ENCODE measurements at regions not wholly inside any gene's neighbourhood (a gene's known extent, or its start where the extent isn't known, plus 50 kb on each side); places are given as distances from the start of the nearest gene placed in this dataset.
A peak's percentile ranks its signal among the peaks of the same experiment; 100 is the strongest.

DNA sequence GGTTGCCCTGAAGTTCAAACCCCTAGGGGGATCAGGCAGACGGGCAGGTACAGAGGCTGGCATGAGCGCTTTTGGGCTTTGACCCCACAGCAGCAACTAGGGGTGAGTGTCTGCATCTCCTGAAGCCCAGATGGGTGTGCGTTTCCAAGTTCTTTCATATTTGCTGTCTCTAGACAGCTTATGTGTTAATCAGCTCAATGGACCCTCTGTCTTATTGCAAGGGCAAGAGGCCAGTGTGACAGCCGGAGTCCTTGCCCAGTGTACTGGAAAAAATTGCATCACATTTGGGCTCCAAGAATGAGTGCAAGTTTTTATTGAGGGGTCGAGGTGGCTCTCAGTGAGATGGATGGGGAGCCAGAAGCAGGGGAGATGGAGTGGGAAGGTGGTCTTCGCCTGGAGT is 1863.7 kb upstream of the RAG2 start:
- TF ChIP-seq, protein P1, sequence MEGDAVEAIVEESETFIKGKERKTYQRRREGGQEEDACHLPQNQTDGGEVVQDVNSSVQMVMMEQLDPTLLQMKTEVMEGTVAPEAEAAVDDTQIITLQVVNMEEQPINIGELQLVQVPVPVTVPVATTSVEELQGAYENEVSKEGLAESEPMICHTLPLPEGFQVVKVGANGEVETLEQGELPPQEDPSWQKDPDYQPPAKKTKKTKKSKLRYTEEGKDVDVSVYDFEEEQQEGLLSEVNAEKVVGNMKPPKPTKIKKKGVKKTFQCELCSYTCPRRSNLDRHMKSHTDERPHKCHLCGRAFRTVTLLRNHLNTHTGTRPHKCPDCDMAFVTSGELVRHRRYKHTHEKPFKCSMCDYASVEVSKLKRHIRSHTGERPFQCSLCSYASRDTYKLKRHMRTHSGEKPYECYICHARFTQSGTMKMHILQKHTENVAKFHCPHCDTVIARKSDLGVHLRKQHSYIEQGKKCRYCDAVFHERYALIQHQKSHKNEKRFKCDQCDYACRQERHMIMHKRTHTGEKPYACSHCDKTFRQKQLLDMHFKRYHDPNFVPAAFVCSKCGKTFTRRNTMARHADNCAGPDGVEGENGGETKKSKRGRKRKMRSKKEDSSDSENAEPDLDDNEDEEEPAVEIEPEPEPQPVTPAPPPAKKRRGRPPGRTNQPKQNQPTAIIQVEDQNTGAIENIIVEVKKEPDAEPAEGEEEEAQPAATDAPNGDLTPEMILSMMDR (IDR thresholded peaks at IDR 0.05; ENCODE audit: insufficient read depth, low read depth, low read length): no peak
- Histone ChIP-seq H3K27me3 (ENCODE audit: control insufficient read depth, insufficient read depth, low read length) (no peaks in the 10 kb centered on the region), H3K36me3 (ENCODE audit: control insufficient read depth, insufficient read depth, low read length) (no peaks in the 10 kb centered on the region), H3K4me3 (ENCODE audit: low read depth, low read length) (no peak overlapping the region)
- CTCF ChIA-PET: interaction anchor here (0.6 kb wide), 1 partner anchor 12 kb away, joined by 3 read pairs; no protein-coding TSS in a partner anchor
- no peak for DNase-seq (ENCODE audit: low read depth)
- POLR2A ChIA-PET: no interaction called here

DNA sequence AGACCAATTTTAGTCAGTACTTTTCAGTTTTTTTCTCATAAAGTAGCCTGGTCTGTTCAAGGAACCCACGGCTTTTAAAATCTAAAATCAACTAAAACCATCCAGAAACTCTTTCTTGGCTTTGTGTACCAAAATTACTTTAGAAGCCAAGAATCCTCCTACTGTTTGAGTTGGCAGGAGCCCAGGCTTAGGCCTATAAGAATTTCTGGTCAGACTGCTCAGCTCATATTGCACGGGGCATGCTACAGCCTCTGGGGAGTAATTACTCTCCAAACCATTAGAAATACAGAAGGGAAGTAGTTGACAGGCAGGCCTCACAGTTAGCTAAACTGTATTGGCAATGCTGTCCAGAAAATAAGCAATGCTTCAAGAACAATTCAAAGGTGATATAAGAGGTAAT is 1862.9 kb upstream of the RAG2 start:
- Histone ChIP-seq H3K36me3 (ENCODE audit: control insufficient read depth, insufficient read depth, low read length) (no peaks in the 10 kb centered on the region), H3K4me3 (ENCODE audit: low read depth, low read length) (no peak overlapping the region), H3K27me3 (ENCODE audit: control insufficient read depth, insufficient read depth, low read length) (no peaks in the 10 kb centered on the region)
- ChIA-PET POLR2A (no interaction called here), CTCF (interaction anchor here (0.6 kb wide), 1 partner anchor 13 kb away, joined by 3 read pairs; no protein-coding TSS in a partner anchor)
- peak; percentile 18 for DNase-seq (ENCODE audit: low read depth)
- TF ChIP-seq, protein P1 (IDR thresholded peaks at IDR 0.05; ENCODE audit: insufficient read depth, low read depth, low read length): no peak

DNA sequence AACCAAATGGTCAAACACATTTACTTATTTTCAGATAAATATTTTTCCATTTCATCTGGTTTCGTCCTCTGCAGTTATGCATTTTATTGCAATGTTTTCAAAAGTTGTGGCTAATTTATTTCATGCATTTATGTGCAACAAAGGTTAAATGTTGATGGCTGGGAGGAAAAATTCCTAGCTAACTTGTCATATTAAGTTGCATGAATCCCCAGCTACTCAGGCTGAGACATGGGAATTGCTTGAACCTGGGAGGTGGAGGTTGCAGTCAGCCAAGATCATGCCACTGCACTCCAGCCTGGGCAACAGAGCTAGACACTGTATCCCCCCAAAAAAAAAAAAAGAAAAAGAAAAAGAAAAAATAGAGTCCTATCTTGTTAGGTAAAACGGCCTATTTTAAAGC is 1862.4 kb upstream of the RAG2 start:
- no peak overlapping the region for H3K4me3 ChIP-seq (ENCODE audit: low read depth, low read length)
- H3K27me3 ChIP-seq (ENCODE audit: control insufficient read depth, insufficient read depth, low read length): no peaks in the 10 kb centered on the region
- POLR2A ChIA-PET: no interaction called here
- TF ChIP-seq, protein P1 (IDR thresholded peaks at IDR 0.05; ENCODE audit: insufficient read depth, low read depth, low read length): no peak
- CTCF ChIA-PET: no interaction called here
- DNase-seq (ENCODE audit: low read depth): no peak
- H3K36me3 ChIP-seq (ENCODE audit: control insufficient read depth, insufficient read depth, low read length): no peaks in the 10 kb centered on the region

DNA sequence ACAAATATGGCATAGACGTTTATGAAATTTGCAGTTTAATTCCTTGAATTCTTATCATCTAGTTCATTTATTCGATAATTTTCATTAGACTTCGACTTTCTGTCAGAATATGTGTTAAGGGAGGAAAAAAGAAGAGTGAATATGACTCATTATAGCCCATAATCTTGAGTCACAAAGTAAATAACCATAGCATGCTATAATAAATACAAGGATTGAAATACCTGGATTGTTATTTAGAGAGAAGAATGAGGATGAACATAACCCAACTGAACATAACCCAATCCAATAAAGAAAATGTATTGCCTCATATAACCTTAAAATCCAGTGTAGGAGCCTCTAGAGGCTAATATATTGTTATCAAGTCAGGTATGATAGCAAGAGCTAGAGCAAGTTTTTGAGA is 1858.3 kb upstream of the RAG2 start:
- DNase-seq (ENCODE audit: low read depth): no peak
- no peaks in the 10 kb centered on the region for H3K36me3 ChIP-seq (ENCODE audit: control insufficient read depth, insufficient read depth, low read length)
- ChIA-PET POLR2A (no interaction called here), CTCF (no interaction called here)
- no peak overlapping the region for H3K4me3 ChIP-seq (ENCODE audit: low read depth, low read length)
- TF ChIP-seq, protein P1 (IDR thresholded peaks at IDR 0.05; ENCODE audit: insufficient read depth, low read depth, low read length): no peak
- H3K27me3 ChIP-seq (ENCODE audit: control insufficient read depth, insufficient read depth, low read length): no peaks in the 10 kb centered on the region

DNA sequence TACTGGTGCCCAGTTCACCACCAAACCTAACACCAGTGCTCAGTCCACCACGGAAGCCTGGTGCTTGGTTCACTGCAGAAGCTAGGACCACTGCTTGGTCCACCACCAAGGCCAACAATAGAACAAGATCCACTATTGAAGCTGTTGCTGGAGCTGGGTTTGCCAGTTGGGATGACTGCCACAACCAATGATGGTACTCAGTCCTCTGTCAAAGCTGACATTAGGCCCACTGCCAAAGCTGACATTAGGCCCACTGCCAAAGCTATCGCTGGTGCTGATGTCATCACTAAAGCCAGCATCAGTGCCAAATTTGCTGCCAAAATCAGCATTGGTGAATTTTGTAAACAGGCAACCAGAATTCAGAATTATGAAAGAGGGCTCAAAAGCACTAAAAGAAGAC is 1850.2 kb upstream of the RAG2 start:
- no peak for DNase-seq (ENCODE audit: low read depth)
- H3K27me3 ChIP-seq (ENCODE audit: control insufficient read depth, insufficient read depth, low read length): no peaks in the 10 kb centered on the region
- ChIA-PET POLR2A (no interaction called here), CTCF (no interaction called here)
- no peaks in the 10 kb centered on the region for H3K36me3 ChIP-seq (ENCODE audit: control insufficient read depth, insufficient read depth, low read length)
- no peak overlapping the region for H3K4me3 ChIP-seq (ENCODE audit: low read depth, low read length)
- TF ChIP-seq, protein P1 (IDR thresholded peaks at IDR 0.05; ENCODE audit: insufficient read depth, low read depth, low read length): no peak
